ENCODE measurements at regions not wholly inside any gene's neighbourhood (a gene's known extent, or its start where the extent isn't known, plus 50 kb on each side); places are given as distances from the start of the nearest gene placed in this dataset.
"Not testable (repeated sequence)": the region's sequence is repeated elsewhere in the genome, so short reads cannot be mapped to it uniquely, and the experiment has no call there.

- Mint-ChIP-seq H3K9me3 (ENCODE audit: unreplicated experiment) (no peaks in the 10 kb centered on the region), H3K36me3 (ENCODE audit: unreplicated experiment) (no peaks in the 10 kb centered on the region), H3K4me1 (ENCODE audit: low read depth, unreplicated experiment) (no peaks in the 10 kb centered on the region), H3K27me3 (ENCODE audit: unreplicated experiment) (no peaks in the 10 kb centered on the region), H3K4me3 (ENCODE audit: unreplicated experiment) (no peak overlapping the region), H3K27ac (ENCODE audit: unreplicated experiment) (no peak overlapping the region)
- TF ChIP-seq CTCF (IDR thresholded peaks at IDR 0.05; ENCODE audit: partially characterized antibody, unreplicated experiment) = no peak
- DNase-seq = no peak
Measured at GRCh38 chr1:233750139-233750538, 136.2 kb downstream of the KCNK1 start.

GRCh38 chr1:233759665-233760064, 144.8 kb upstream of the SLC35F3 start:
- DNase-seq = no peak
- TF ChIP-seq CTCF (IDR thresholded peaks at IDR 0.05; ENCODE audit: partially characterized antibody, unreplicated experiment) = no peak
- no peaks in the 10 kb centered on the region for H3K27me3 Mint-ChIP-seq (ENCODE audit: unreplicated experiment)
- H3K9me3 Mint-ChIP-seq (ENCODE audit: unreplicated experiment) = no peaks in the 10 kb centered on the region
- H3K4me3 Mint-ChIP-seq (ENCODE audit: unreplicated experiment) = no peak overlapping the region
- H3K36me3 Mint-ChIP-seq (ENCODE audit: unreplicated experiment) = no peaks in the 10 kb centered on the region
- H3K4me1 Mint-ChIP-seq (ENCODE audit: low read depth, unreplicated experiment) = no peaks in the 10 kb centered on the region
- H3K27ac Mint-ChIP-seq (ENCODE audit: unreplicated experiment) = no peak overlapping the region

- not testable (repeated sequence) for H3K4me1 Mint-ChIP-seq (ENCODE audit: low read depth, unreplicated experiment); H3K27ac Mint-ChIP-seq (ENCODE audit: unreplicated experiment); DNase-seq; H3K9me3 Mint-ChIP-seq (ENCODE audit: unreplicated experiment); H3K4me3 Mint-ChIP-seq (ENCODE audit: unreplicated experiment); H3K27me3 Mint-ChIP-seq (ENCODE audit: unreplicated experiment); H3K36me3 Mint-ChIP-seq (ENCODE audit: unreplicated experiment)
Measured at GRCh38 chr1:233764304-233764703, 140.2 kb upstream of the SLC35F3 start.

GRCh38 chr1:233777566-233777965, 126.9 kb upstream of the SLC35F3 start:
- Mint-ChIP-seq H3K4me3 (ENCODE audit: unreplicated experiment) (no peak overlapping the region), H3K4me1 (ENCODE audit: low read depth, unreplicated experiment) (no peaks in the 10 kb centered on the region), H3K9me3 (ENCODE audit: unreplicated experiment) (no peaks in the 10 kb centered on the region), H3K27me3 (ENCODE audit: unreplicated experiment) (no peaks in the 10 kb centered on the region), H3K36me3 (ENCODE audit: unreplicated experiment) (peaks cover 6% of the 10 kb centered on the region), H3K27ac (ENCODE audit: unreplicated experiment) (no peak overlapping the region)
- no peak for DNase-seq
- no peak for TF ChIP-seq CTCF (IDR thresholded peaks at IDR 0.05; ENCODE audit: partially characterized antibody, unreplicated experiment)

- Mint-ChIP-seq H3K4me3 (ENCODE audit: unreplicated experiment) (no peak overlapping the region), H3K36me3 (ENCODE audit: unreplicated experiment) (peaks cover 6% of the 10 kb centered on the region), H3K4me1 (ENCODE audit: low read depth, unreplicated experiment) (no peaks in the 10 kb centered on the region), H3K27ac (ENCODE audit: unreplicated experiment) (no peak overlapping the region), H3K9me3 (ENCODE audit: unreplicated experiment) (no peaks in the 10 kb centered on the region), H3K27me3 (ENCODE audit: unreplicated experiment) (no peaks in the 10 kb centered on the region)
- no peak for DNase-seq
- no peak for TF ChIP-seq CTCF (IDR thresholded peaks at IDR 0.05; ENCODE audit: partially characterized antibody, unreplicated experiment)
Measured at GRCh38 chr1:233780049-233780448, 124.4 kb upstream of the SLC35F3 start.

Data from glutamatergic neuron (in vitro differentiated cells).